Heart right ventricle (tissue), 16 donors: ENCODE measurements at regions not wholly inside any gene's neighbourhood (a gene's known extent, or its start where the extent isn't known, plus 50 kb on each side); places are given as distances from the start of the nearest gene placed in this dataset.

Source experiments
- ATAC-seq, 8 donors: fragments of 200-7000 bp; cut with Tn5 transposase; one replicate each; pipeline ENCODE4 v1.9.1; 2020; ENCODE audit warnings: mild to moderate bottlenecking in 8 of 8, moderate library complexity in 8 of 8, moderate number of reproducible peaks in 1 of 8
- DNase-seq, 2 donors: peaks; one replicate each; pipeline ENCODE4 v3.0.0-alpha.2; 2020
- H3K27ac ChIP-seq, 10 donors: fragments of 200-600 bp; sonication (generic) in 2 of 10; one replicate each; pipeline versions ENCODE4 v1.5.0 to v1.8.0; 2020 to 2022; ENCODE audit warnings: mild to moderate bottlenecking in 3 of 10
- H3K27me3 ChIP-seq, 7 donors: fragments of 200-600 bp; one replicate each; pipeline ENCODE4 v1.8.0; 2021 to 2022; ENCODE audit warnings: mild to moderate bottlenecking in 2 of 7
- H3K36me3 ChIP-seq, 9 donors: fragments of 200-600 bp; sonication (generic) in 1 of 9; one replicate each; pipeline versions ENCODE4 v1.5.0 to v1.8.0; 2020 to 2022; ENCODE audit warnings: mild to moderate bottlenecking in 2 of 9
- H3K4me1 ChIP-seq, 9 donors: fragments of 200-600 bp; sonication (generic) in 1 of 9; one replicate each; pipeline versions ENCODE4 v1.5.0 to v1.8.0; 2020 to 2022; ENCODE audit warnings: mild to moderate bottlenecking in 4 of 9
- H3K4me3 ChIP-seq, 10 donors: fragments of 200-600 bp; sonication (generic) in 2 of 10; one replicate each; pipeline versions ENCODE4 v1.5.0 to v1.8.0; 2020 to 2022; ENCODE audit warnings: mild to moderate bottlenecking in 7 of 10, moderate library complexity in 2 of 10
- H3K9me3 ChIP-seq, 11 donors: fragments of 200-600 bp in 10 of 11; sonication (generic) in 2 of 11; one replicate each; pipeline versions ENCODE4 v1.5.0 to v1.8.0; 2013 to 2022; ENCODE audit warnings: mild to moderate bottlenecking in 2 of 11, control low read depth in 1 of 11, moderate library complexity in 1 of 11
- WGBS, 2 donors: extraction: QIAGEN DNeasy Blood & Tissue Kit; methylation state at CpG; one replicate each; pipeline ENCODE4 v1.1.7; 2013; ENCODE audit warnings: inconsistent platforms in 1 of 2; 5-methylcytosine and 5-hydroxymethylcytosine counted together
- intact Hi-C, 10 donors: fragments of 100-400 bp; cut with DNase I; formaldehyde crosslinking; loops; one replicate each; pipeline versions ENCODE4 v1.11.1 to v1.14.2; 2022
- TF ChIP-seq, protein P1 (sequence below), 9 donors: fragments of 200-600 bp; sonication (generic) in 2 of 9; IDR thresholded peaks; one replicate each; pipeline versions ENCODE4 v1.5.0 to v1.8.0; 2021 to 2022; ENCODE audit warnings: antibody characterized with exemption in 9 of 9, mild to moderate bottlenecking in 5 of 9, moderate library complexity in 1 of 9
- donor health status: Arrhythmogenic right ventricular cardiomyopathy.
- donor health status: ischemic (EF 13 %, LVEDD 7.1; RV severe dilation, severe dysfunction).
- donor health status: healthy with polysubstance abuse.
- donor health status: DM: no; HTN: yes; CAD: no.
- donor health status: DM: no; HTN: no; CAD: no.
- donor health status: ischemic (EF 25% LVEDD 6.9; RV normal size, moderate dysfunction).
- donor health status: ischemic (EF 25% LVEDD 5.7; RV mildly dilated, moderate dysfunction).
- donor health status: healthy.
- donor health status: DM: yes; HTN: yes; CAD: no.
- donor health status: Ischemic cardiomyopathy.
- donor health status: ischemic (EF 35%, LVEDD 5.7; RV mildly dilated, moderate dysfunction).
- donor health status: nonischemic (EF 11% LVEDD 7.7; RV severe dilation, severe dysfunction).
- donor health status: DM: yes; HTN: yes; CAD: no.
- donor health status: PGD.
- donor health status: ischemic (EF 29% LVEDD 5.4; RV normal size, mild dysfunction).
- donor health status: nonischemic (EF 23%, LVEDD 6.1; RV moderate dilation, normal function).

GRCh38 chr4:57612279-57612678, 502.1 kb upstream of the IGFBP7 start:
- TF ChIP-seq, protein P1, sequence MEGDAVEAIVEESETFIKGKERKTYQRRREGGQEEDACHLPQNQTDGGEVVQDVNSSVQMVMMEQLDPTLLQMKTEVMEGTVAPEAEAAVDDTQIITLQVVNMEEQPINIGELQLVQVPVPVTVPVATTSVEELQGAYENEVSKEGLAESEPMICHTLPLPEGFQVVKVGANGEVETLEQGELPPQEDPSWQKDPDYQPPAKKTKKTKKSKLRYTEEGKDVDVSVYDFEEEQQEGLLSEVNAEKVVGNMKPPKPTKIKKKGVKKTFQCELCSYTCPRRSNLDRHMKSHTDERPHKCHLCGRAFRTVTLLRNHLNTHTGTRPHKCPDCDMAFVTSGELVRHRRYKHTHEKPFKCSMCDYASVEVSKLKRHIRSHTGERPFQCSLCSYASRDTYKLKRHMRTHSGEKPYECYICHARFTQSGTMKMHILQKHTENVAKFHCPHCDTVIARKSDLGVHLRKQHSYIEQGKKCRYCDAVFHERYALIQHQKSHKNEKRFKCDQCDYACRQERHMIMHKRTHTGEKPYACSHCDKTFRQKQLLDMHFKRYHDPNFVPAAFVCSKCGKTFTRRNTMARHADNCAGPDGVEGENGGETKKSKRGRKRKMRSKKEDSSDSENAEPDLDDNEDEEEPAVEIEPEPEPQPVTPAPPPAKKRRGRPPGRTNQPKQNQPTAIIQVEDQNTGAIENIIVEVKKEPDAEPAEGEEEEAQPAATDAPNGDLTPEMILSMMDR (IDR thresholded peaks at IDR 0.05), result peak in 1 of 9 donors; percentile 11
- 31 to 56% methylated on average over 2 of the region's 2 CpGs for WGBS, 2 donors
- intact Hi-C loops, result no loop called here
- Histone ChIP-seq H3K9me3 (no peaks in the 10 kb centered on the region), H3K4me3 (no peak overlapping the region), H3K27ac (no peak overlapping the region), H3K36me3 (no peaks in the 10 kb centered on the region), H3K27me3 (peaks cover 0 to 3% (median 0%) of the 10 kb centered on the region in 7 donors), H3K4me1 (no peaks in the 10 kb centered on the region)
- ATAC-seq (no peak), DNase-seq (no peak)

GRCh38 chr4:57607566-57608180, 497.5 kb upstream of the IGFBP7 start:
- TF ChIP-seq, protein P1 (IDR thresholded peaks at IDR 0.05), result no peak

DNA sequence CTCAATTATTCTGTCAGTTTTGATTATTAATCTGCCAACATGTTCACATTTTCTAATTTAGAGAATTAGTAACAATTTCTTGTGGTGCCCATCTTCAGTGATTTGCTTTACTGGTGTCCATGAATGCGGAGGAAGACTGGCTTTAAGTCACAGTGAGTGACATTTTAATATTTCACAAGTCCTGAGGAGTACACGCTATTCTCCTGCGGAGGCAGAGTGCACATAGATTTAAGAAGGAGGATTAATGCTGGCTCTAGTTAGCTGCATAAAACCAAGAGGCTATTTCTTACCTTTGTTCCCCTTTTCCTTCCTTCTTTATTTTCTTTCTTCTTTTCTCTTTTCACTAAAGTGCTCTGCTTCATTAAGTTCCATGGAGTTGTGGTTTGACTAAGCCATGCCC, 495.2 kb upstream of the IGFBP7 start:
- TF ChIP-seq, protein P1 (IDR thresholded peaks at IDR 0.05), result no peak
- peaks cover 0 to under 1% (median 0%) of the 10 kb centered on the region in 7 donors for H3K27me3 ChIP-seq
- no peaks in the 10 kb centered on the region for H3K36me3 ChIP-seq
- ATAC-seq (no peak), DNase-seq (no peak)
- intact Hi-C loops, result no loop called here
- H3K9me3 ChIP-seq, result no peaks in the 10 kb centered on the region
- H3K27ac ChIP-seq, result no peak overlapping the region
- WGBS, 2 donors, result 92 to 98% methylated on average over 3 of the region's 3 CpGs
- H3K4me1 ChIP-seq, result no peaks in the 10 kb centered on the region
- no peak overlapping the region for H3K4me3 ChIP-seq

More at GRCh38 chr4:57607566-57608180, 497.5 kb upstream of the IGFBP7 start:
- no peak overlapping the region for H3K4me3 ChIP-seq
- no peak overlapping the region for H3K27ac ChIP-seq
- no peaks in the 10 kb centered on the region for H3K36me3 ChIP-seq
- no peak for DNase-seq
- no peaks in the 10 kb centered on the region for H3K9me3 ChIP-seq
- peaks cover 0 to 3% (median 0%) of the 10 kb centered on the region in 7 donors for H3K27me3 ChIP-seq
- intact Hi-C loops, result no loop called here
- no peaks in the 10 kb centered on the region for H3K4me1 ChIP-seq
- no peak for ATAC-seq
- WGBS, 2 donors, result 77 to 87% methylated on average over 4 of the region's 4 CpGs

DNA sequence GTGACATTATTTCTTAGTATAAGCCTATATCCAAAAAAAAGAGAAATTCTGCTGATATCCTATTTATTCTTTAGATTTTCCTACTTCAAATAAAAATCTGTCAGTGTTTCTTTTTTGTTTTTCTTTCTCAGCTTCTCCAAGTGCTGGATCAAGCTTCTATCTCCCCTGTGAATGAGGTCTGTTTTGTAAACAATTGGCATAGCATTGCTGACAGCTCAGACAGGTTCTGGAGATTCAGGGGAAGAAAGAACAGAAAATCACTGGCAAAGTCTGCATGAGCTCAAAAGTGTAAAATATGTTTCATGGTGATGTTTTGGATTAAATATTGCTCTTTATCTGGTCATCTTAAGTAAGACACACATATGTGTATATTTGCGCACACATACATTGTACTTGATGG, 492.0 kb upstream of the IGFBP7 start:
- H3K27me3 ChIP-seq, result no peaks in the 10 kb centered on the region
- H3K4me1 ChIP-seq, result no peaks in the 10 kb centered on the region
- H3K4me3 ChIP-seq, result no peak overlapping the region
- H3K9me3 ChIP-seq, result no peaks in the 10 kb centered on the region
- intact Hi-C loops, result no loop called here
- H3K36me3 ChIP-seq, result no peaks in the 10 kb centered on the region
- DNase-seq, result no peak
- ATAC-seq, result no peak
- H3K27ac ChIP-seq, result no peak overlapping the region
- WGBS, 2 donors, result 97% methylated on average over 1 of the region's 1 CpG
- TF ChIP-seq, protein P1 (IDR thresholded peaks at IDR 0.05), result no peak
